Right hindlimb (tissue), 1 donor: ENCODE measurements at regions not wholly inside any gene's neighbourhood (a gene's known extent, or its start where the extent isn't known, plus 50 kb on each side); places are given as distances from the start of the nearest gene placed in this dataset.
"Not testable (repeated sequence)": the region's sequence is repeated elsewhere in the genome, so short reads cannot be mapped to it uniquely, and the experiment has no call there.

Experiments used
- DNase-seq: peaks from one replicate; pipeline ENCODE4 v3.0.0-alpha.2; 2018

DNA sequence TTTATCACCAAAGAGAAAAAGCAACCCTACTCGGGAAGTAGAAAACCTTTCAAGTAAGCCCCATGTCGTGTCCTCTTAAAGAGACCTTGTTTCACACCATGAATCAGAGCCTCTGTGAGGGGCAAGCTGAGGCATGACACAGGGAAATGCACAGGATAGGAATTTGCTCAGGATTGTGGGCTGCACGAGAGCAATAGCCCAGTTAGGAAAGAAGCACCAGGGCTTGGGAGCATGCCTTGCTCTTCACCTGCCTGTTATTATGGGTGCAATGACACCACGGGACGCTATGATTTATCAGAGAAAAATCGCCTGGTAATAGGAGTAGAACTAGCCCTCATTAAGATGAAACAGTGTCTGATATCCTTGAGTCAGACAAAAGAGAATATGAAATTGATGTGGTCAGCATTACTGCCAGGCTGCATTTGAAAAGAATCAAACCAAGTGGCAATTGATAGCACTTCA is 562.9 kb upstream of the NRP1 start:
- no peak for DNase-seq

DNA sequence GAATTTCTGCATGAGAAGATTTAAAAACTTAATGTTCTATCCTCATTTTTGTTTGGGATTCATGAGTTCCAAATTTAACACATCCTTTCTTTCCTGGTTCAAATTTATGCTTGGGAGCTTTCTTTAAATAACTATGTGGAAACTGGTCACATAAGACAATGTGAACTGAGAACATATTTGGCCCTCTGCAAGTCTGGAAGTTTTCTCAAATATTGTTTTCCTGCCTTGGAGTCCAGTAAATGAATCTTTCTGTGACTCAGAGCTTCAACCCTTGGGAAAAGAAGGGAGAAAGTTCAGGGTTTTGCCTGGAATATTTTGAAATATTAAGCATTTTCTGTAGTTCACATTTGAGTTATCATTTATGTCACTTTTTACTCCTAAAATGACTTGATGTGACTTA is 559.0 kb upstream of the NRP1 start:
- no peak for DNase-seq

DNA sequence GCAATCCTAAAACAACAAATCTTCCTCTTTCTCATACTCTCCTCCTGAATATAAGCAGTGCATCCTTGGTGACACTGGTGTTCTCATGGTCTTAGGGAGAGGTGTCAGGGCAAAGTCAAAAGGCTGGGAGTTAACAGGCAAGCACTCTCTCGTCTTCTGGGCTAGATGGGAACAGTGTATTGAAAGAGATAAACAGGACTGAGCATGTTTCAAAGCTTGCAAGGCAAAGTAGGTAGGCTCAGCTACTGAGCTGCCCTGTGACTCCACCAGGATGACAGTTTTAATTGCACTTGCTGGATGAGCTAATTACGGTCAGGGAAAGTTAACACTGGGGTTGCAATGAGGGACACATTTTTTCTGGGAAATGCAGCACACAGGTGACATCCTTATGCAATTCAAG is 554.9 kb upstream of the NRP1 start:
- no peak for DNase-seq

DNA sequence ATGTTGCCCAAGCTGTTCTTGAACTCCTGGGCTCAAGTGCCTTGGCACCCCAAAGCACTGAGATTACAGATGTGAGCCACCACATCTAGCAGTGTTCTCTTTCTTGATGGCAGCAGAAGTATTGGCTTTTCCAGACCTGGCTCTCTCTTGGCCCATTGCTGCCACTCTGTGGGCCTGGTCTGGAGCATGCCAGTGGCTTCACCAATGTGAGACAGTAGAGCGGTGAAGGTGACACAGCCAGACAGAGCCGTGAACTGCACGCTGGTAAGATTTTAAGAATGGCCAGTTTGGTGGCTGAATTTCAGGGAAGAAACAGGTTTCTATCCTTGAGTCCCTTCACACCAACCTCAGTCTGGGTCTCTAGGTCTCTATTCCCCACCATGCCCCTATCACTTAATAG is 552.7 kb upstream of the NRP1 start:
- no peak for DNase-seq

DNA sequence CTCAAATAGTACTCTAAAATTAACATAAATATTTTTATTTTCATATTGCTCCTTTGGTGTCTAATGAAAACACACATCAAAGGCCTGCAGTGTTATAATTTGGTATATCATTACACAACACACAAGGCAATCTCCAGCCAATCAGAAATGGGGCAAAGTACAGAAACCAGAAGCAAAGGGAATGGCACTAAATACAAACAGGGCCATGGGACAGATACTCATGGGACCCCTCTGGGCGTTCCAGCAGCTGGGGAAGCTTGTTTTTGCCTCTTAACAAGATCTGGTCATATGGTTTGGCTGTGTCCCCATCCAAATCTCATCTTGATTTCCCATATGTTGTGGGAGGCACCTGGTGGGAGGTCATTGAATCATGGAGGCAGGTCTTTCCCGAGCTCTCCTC is 551.8 kb upstream of the NRP1 start:
- DNase-seq: no peak

DNA sequence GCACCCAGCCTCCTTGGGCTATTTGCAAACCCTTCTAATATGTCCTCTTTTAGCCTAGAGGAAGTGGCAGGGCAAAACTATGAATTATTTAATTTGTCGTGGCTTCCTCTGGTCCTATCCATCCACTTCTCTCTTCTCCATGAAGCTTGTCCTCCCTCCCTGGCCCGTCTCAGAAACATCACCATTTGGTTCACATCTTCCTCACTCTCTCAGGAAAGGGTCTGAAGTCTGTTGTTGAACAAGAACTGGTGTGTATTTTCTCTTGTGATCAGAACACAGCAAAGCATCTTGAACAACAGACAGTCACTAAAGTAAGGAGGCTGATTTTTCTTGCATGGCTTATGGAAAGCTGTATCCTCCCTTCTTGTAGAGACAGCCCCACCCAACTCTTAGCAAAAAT is 550.1 kb upstream of the NRP1 start:
- no peak for DNase-seq

DNA sequence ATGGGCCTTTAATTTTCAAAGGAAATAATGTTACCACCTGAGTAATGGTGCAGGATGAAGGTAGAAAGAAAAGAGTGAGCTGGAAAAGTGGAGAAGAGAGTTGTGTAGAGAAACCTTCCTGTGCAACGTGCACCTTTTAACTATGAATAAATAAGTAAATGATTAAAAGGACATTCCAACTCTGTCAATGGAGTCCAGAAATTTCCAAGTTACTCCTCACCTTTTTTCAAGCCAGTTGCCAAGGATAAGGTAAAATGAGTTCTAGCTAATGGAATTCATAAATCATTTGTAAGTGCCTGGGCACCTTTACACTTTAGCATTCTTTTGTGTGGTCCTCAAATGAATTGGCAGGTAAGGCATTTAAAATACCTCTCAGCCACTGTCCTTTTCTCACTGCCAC is 549.4 kb upstream of the NRP1 start:
- DNase-seq: no peak

- no peak for DNase-seq
Observed at GRCh38 chr10:33882996-33883395, 548.5 kb upstream of the NRP1 start.

DNA sequence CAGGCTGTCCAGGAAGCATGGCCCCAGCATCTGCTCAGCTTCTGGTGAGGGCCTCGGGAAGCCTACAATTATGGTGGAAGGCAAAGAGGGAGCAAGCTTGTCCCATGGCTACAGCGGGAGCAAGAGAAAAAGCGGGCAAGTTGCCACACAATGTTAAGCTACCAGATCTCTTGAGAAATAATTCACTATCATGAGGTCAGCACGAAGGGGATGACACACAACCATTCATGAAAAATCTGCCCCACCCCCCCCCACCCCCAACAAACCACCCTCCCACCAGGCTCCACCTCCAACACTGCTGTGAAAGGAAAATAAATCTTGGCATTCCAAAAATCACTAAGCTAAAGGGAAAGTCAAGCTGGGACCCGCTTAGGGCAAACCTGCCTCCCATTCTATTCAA is 545.8 kb upstream of the NRP1 start:
- DNase-seq: no peak

- no peak for DNase-seq
Observed at GRCh38 chr10:33878238-33878786, 543.8 kb upstream of the NRP1 start.

DNA sequence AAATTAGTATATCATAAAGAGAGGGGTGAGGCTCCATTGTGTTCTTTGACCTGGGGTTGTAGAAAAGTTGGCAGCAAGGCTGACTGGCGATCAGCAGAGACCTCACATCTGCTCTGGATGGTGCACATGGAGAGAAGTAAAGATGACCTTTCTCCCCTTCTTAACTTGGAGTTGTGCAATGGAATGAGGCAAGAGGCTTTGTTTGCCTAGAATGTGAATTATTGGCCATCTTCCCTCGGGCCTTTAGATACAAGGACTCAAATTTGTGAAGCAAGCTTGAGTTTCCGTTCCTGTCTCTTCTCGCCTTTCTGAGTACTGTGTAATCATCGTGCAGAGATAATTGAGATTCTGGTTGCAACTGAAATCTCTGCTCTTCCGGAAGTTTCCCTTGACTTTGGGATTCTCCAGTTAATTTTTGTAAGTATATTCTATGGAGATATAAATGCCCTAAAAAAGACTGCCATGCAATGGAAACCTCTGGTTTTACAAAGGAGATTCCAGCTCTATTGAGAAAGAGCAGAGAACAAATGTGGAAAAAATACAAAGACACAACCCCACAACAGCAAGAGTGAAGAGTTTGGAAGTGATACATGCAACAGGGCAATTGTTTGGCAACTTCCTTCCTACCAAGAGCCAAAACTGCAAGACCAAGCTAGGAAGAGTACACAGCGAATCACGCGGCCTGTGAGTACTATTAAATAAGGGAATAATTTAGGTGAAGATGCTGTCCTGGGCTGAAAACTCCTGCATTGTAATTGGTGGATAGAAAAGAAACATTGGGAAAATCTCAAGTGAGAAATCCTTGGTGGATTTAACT is 542.3 kb upstream of the NRP1 start:
- DNase-seq: no peak

DNA sequence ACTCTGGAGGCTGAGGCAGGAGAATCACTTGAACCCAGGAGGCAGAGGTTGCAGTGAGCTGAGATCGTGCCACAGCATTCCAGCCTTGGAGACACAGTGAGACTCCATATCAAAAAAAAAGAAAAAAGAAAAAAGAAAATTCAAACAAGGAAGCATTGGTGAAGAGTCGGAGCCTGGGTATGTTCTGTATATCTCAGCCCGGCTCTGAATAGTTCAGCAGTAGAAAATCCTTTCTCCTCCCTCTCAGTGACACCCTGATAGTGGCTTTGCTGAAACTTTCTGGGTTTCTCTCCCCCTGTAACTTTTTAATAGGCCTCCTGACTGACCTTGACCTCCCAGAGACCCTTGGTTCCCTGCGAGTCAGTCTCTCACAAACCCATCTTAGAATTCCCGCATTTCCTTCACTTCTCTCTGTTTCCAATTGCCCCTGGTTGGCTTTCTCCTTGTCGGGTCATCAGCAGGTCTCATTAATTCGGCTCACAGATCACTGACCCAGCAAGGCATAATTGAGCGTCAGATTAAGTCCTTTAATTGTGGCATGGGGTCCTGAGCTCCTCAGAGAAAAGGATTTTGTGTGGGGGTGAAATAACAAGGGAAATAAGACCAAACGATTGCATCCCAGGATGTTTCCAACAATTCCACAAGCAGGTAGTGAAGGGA is 541.6 kb upstream of the NRP1 start:
- DNase-seq: no peak

- no peak for DNase-seq
Observed at GRCh38 chr10:33871061-33871956, 536.8 kb upstream of the NRP1 start.

DNA sequence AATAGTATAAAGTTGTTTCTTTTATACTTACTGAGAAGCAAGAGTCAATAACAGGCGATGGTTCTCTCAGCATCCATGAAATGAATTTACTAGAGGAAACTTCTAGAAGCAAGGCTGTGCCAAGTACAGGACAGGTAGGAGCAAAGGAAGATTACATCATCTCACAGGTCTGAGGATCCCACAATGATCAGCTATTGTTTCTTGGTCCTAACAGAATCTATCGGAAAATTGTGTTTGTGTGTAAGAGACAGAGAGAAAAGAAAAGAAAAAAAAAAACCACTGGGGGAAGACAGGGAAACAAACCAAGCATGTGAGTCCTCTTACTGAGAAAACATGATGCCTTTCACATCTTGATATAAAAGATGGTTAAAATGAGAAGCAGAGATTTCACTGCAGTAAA is 535.0 kb upstream of the NRP1 start:
- DNase-seq: no peak

DNA sequence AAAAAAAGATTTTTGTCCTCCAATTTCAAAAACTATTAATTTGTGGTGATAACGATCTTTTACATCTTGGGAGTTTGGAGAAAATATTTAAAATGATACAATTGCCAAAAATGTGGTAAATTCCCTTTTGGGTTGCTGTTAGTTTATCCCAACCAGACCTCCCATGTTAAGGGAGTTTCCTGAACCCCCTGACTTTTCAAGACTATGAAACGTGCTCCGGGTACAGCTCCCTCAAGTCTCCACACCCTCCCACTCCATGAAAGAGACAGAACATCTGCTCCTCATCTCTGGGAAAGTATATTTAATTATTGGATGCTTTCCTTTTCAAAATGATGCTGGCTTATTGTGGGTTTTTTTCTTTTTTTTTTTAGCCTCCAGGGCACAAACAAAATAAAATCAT is 534.6 kb upstream of the NRP1 start:
- peak; percentile 48 for DNase-seq

- not testable (repeated sequence) for DNase-seq
Observed at GRCh38 chr10:33867199-33867789, 532.8 kb upstream of the NRP1 start.

DNA sequence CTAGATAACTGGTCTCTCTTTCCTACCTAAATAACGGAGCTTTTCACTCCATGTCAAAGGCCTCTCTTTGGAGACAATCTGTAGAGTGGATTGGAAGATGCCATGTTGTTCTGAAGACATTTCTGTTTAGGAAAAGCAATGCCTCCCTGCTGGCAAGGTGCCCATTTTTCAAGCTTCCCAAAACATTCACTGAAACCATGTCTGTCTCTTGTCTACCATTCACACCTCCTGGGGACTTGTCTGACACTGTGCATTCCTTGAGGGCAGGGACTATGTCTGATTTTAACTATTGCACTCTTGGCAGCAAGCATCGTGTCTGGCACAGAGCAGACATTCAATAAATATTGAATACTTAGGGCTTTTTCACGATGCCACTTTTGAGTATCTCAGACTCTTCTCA is 528.9 kb upstream of the NRP1 start:
- no peak for DNase-seq

DNA sequence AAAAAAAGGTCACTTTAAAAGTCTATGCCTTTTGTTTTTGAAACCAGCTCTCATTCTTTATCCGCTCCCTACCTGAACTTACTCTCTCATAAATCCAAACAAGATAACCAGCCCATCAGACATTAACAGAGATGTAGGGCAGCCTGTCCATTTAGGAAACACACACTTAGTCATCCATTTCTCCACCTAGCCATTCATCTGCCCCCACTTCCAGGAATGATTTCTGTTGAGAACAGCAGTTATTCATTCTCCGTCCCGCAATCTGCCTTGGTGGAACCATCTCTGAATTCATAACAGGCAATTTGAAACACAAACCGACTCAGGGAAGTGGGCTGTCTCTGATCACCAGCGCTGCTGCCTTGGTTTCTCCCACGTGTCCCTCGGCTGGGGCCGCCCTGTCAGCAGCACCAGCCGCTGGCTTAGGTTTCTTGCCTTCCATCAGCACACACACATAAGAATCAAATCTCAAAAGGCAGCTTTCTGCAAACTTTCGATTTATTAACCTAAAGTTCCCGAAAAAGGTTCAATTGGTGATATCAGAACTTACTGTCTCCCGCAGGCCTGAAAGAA is 528.2 kb upstream of the NRP1 start:
- DNase-seq: no peak

DNA sequence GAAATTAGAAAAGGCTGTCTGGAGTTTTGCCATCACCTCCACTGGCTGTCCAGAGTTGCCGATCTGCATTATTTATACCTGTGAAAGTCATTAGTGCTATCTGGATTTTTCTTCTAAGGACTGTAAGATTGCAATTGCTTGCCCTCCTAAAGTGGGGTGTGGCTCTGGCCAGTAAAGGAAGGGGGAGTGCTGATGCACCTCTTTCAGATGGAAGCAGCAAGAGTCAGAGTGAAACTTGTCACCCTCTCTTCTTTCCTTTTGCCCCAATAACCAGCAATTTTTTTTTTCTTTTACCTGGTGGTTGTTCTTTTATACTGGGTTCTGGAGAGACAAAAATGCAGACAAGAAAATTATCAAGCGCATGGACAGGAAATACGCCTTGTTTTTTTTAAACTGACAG is 527.4 kb upstream of the NRP1 start:
- no peak for DNase-seq

DNA sequence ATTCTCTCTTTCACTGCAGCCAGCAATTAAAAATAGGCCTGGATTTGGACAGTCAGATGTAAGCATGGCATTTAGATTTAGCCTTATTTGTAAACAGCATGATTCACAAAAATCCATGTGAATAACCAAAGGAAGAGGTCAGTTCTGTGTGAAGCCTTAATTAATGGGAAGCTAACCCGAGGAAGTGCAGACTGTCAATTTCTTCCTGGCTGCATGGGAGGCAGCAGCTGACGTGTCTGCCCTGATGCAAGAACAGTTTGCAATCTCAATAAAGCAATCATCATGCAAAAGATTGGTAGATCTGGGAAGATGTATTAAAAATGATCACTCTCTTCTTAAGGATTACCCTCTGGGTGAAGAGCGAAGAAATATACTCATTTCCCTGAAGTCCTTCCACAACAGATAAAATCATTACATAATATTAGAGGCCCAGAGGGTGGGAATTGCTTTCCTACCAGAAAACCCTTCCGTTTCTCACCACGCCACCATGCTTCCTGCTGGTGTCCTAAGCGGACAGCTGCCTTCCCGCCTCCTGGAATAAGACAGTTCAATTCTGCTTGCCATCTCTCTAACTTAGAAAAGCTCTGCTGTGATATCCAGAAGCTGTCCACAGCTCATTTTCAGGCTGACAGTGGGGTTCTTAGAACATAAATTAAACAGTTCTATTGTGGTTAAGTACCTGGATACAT is 526.7 kb upstream of the NRP1 start:
- no peak for DNase-seq

DNA sequence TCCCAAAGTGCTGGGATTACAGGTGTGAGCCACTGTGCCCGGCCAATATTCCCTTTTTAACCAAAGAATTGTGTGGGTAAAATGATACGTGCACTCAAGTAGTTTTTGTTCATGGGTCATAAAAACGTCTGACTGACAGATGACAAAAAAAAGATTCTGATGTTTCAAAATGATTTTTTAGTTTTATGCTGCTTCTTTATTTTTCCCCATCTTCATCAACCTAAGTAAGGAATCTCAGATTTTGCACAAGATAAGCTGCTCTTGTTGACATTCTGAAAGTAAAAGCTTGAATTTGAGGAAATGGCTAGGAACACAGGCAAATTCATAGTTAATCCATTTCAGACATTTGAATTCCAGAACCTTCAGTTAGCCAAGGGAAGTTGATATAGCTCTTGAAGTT is 526.1 kb upstream of the NRP1 start:
- DNase-seq: no peak
